ENCODE measurements at regions not wholly inside any gene's neighbourhood (a gene's known extent, or its start where the extent isn't known, plus 50 kb on each side); places are given as distances from the start of the nearest gene placed in this dataset.

- TF ChIP-seq TCF12 (IDR thresholded peaks at IDR 0.05; ENCODE audit: low read depth, low read length): no peak
Observed at GRCh38 chr11:13117344-13117743, 108.2 kb downstream of the RASSF10 start (continued).
